ENCODE measurements at regions not wholly inside any gene's neighbourhood (a gene's known extent, or its start where the extent isn't known, plus 50 kb on each side); places are given as distances from the start of the nearest gene placed in this dataset.

- Histone ChIP-seq H3K9me3 (no peaks in the 10 kb centered on the region), H3K4me3 (no peak overlapping the region), H3K27me3 (no peaks in the 10 kb centered on the region), H3K4me1 (no peaks in the 10 kb centered on the region), H3K27ac (no peak overlapping the region), H3K36me3 (replicated peaks in 1 of 2; ENCODE audit: insufficient read depth in 1 of 2, low read depth in 2 of 2) (no peaks in the 10 kb centered on the region)
- WGBS, 2 donors = 66 to 76% methylated on average over 7 of the region's 7 CpGs
- DNase-seq (no peak), ATAC-seq (no peak)
- intact Hi-C loops (cut with DNase I) = no loop called here
- no peak for TF ChIP-seq POLR2A (IDR thresholded peaks at IDR 0.05)
- no peak for TF ChIP-seq CTCF (IDR thresholded peaks at IDR 0.05)
These were observed 85.9 kb upstream of the UNC5B start for GRCh38 chr10:71126432-71126831.

DNA sequence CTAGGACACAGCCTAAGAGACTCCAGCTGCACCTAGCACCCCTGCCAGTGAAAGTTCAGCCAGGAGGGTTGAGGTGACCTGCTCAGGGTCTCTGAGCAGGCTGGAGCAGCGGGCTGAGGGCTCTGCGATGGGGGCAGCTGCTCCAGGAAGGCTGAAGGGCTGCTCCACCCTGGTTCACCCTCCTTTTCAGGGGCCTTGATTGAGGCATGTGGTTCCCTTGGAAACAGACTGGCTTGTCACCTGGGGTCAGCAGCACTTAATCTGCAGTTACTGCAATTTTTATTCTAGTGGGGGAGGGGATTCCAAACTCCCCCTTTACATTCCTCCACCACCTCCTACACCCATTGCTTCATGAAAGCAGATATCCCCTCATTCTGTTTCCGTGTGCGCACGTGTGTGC lies 85.3 kb upstream of the UNC5B start:
- no peaks in the 10 kb centered on the region for H3K27me3 ChIP-seq
- 70 to 88% methylated on average over 5 of the region's 5 CpGs for WGBS, 2 donors
- intact Hi-C loops (cut with DNase I) = no loop called here
- H3K4me3 ChIP-seq = no peak overlapping the region
- no peak overlapping the region for H3K27ac ChIP-seq
- no peaks in the 10 kb centered on the region for H3K4me1 ChIP-seq
- DNase-seq = no peak
- no peaks in the 10 kb centered on the region for H3K36me3 ChIP-seq (replicated peaks in 1 of 2; ENCODE audit: insufficient read depth in 1 of 2, low read depth in 2 of 2)
- no peak for ATAC-seq
- no peaks in the 10 kb centered on the region for H3K9me3 ChIP-seq
- TF ChIP-seq POLR2A (IDR thresholded peaks at IDR 0.05) = no peak

GRCh38 chr10:71127773-71128172 lies 84.6 kb upstream of the UNC5B start:
- H3K36me3 ChIP-seq (replicated peaks in 1 of 2; ENCODE audit: insufficient read depth in 1 of 2, low read depth in 2 of 2) = no peaks in the 10 kb centered on the region
- no peaks in the 10 kb centered on the region for H3K27me3 ChIP-seq
- intact Hi-C loops (cut with DNase I) = no loop called here
- H3K4me1 ChIP-seq = no peaks in the 10 kb centered on the region
- ATAC-seq (no peak), DNase-seq (no peak)
- H3K4me3 ChIP-seq = no peak overlapping the region
- 60 to 71% methylated on average over 3 of the region's 3 CpGs for whole genome bisulfite sequencing, 2 donors
- H3K27ac ChIP-seq = no peak overlapping the region
- no peak for TF ChIP-seq POLR2A (IDR thresholded peaks at IDR 0.05)
- TF ChIP-seq CTCF (IDR thresholded peaks at IDR 0.05) = no peak
- H3K9me3 ChIP-seq = no peaks in the 10 kb centered on the region

DNA sequence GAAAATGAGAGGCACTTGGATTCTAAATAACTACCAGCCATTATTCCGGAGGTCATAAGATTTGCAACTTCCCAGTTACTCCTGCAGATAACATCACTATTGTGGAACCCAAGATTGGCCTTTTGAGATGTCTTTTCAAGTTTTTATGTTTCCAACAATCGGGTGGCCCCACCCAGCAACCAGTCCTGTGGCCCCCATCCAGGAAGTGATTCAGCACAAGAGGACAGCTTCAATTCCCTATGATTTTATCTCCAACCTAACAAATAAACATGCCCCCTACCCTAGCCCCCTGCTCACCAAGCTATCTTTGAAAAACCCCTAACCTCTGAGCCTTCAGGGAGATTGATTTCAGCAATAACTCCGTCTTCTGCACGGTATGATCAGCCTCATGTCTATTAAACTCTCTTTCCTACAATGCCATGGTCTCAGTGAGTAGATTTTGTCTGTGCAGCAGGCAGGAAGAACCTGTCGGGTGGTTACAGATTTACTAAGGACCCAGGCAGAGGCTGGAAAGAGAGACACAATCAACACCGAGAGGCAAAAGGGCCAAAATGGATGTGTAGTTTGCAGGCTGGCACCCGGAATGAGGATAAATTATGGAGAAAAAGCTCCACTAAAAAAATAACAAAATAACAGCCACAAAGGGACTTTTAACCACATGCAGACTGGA lies 83.9 kb upstream of the UNC5B start:
- Histone ChIP-seq H3K27ac (no peak overlapping the region), H3K9me3 (no peaks in the 10 kb centered on the region), H3K4me3 (no peak overlapping the region), H3K4me1 (no peaks in the 10 kb centered on the region), H3K27me3 (no peaks in the 10 kb centered on the region), H3K36me3 (replicated peaks in 1 of 2; ENCODE audit: insufficient read depth in 1 of 2, low read depth in 2 of 2) (no peaks in the 10 kb centered on the region)
- TF ChIP-seq POLR2A (IDR thresholded peaks at IDR 0.05) = no peak
- no peak for TF ChIP-seq CTCF (IDR thresholded peaks at IDR 0.05)
- ATAC-seq = no peak
- WGBS, 2 donors = 32 to 39% methylated on average over 7 of the region's 7 CpGs
- intact Hi-C loops (cut with DNase I) = no loop called here
- no peak for DNase-seq

- intact Hi-C loops (cut with DNase I) = no loop called here
- Histone ChIP-seq H3K9me3 (no peaks in the 10 kb centered on the region), H3K27ac (no peak overlapping the region), H3K27me3 (no peaks in the 10 kb centered on the region), H3K4me3 (no peak overlapping the region), H3K36me3 (replicated peaks in 1 of 2; ENCODE audit: insufficient read depth in 1 of 2, low read depth in 2 of 2) (no peaks in the 10 kb centered on the region), H3K4me1 (no peaks in the 10 kb centered on the region)
- TF ChIP-seq CTCF (IDR thresholded peaks at IDR 0.05) (no peak), POLR2A (IDR thresholded peaks at IDR 0.05) (no peak)
- ATAC-seq = no peak
- 66 to 77% methylated on average over 10 of the region's 10 CpGs for WGBS, 2 donors
- no peak for DNase-seq
These were observed 81.3 kb upstream of the UNC5B start for GRCh38 chr10:71131096-71131495.
